ENCODE measurements at regions not wholly inside any gene's neighbourhood (a gene's known extent, or its start where the extent isn't known, plus 50 kb on each side); places are given as distances from the start of the nearest gene placed in this dataset.

DNA sequence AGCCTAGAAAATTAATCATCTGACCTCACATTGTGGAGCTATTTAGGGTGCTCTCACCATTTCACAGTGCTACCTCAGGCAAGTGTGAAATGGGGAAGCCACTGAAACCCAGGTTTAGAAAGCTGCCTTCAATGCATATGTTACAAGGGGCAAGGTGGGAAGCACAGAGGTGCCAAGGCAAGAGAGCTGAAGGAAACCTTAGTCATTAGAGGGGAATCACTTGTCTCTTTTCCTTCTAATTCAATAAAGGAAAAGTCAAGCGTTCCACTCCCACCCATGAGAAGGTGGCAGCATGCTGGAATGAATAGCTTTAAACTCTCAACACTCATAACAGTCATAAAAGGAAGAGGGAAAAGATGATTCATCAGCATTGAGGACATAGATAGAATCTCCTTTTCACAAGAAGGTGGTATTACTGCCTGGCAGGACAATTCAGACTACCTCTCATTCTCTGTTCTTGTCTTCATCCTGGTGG lies 251.9 kb upstream of the IRAK1BP1 start:
- TF ChIP-seq EZH2 (IDR thresholded peaks at IDR 0.05) (no peak), FOXP2 (optimal IDR thresholded peaks at IDR 0.05; ENCODE audit: control extremely low read depth, extremely low read length, insufficient read depth) (no peak)
